ENCODE measurements at regions not wholly inside any gene's neighbourhood (a gene's known extent, or its start where the extent isn't known, plus 50 kb on each side); places are given as distances from the start of the nearest gene placed in this dataset.

DNA sequence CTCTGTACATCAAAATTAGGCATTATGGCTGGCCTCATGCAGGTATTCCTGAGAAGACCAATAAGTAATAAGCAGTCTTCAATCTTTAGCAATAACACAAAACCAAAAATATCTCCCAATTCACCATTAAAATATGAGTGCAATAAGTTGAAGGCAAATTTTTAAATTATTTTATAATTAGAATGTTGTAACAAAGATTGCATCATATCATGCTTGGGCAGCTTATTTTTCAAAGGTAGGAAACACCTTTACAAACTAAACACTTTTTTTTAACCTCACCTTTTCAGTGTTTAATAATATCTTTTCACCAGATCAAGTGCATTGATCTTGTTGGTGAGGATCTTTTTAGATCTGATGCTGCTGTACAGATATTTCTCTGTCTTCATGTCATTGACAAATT lies 592.9 kb upstream of the PITX2 start:
- H3K27me3 ChIP-seq (ENCODE audit: insufficient read depth, low read depth, low read length), result no peaks in the 10 kb centered on the region
- H3K9me3 ChIP-seq (ENCODE audit: low read length), result no peaks in the 10 kb centered on the region
- no peak overlapping the region for H3K4me3 ChIP-seq (ENCODE audit: low read length)
- no peaks in the 10 kb centered on the region for H3F3A ChIP-seq (ENCODE audit: insufficient read depth, low read length, poor library complexity, severe bottlenecking)
- no peaks in the 10 kb centered on the region for H3K9me2 ChIP-seq (ENCODE audit: insufficient read depth, low read length)
- no peaks in the 10 kb centered on the region for H3K36me3 ChIP-seq (ENCODE audit: insufficient read depth, low read length)
- no peak overlapping the region for H3K27ac ChIP-seq (ENCODE audit: low read length)
- no peaks in the 10 kb centered on the region for H4K20me1 ChIP-seq (ENCODE audit: insufficient read depth)
- no peaks in the 10 kb centered on the region for H3K79me2 ChIP-seq (replicated peaks; ENCODE audit: insufficient read depth, low read length)
- no peak overlapping the region for H3K4me2 ChIP-seq (ENCODE audit: low read length)
- H3K9ac ChIP-seq (ENCODE audit: low read length), result no peak overlapping the region
- TF ChIP-seq SMC3 (conservative IDR thresholded peaks at IDR 0.05; ENCODE audit: poor library complexity), result no peak
- H2AFZ ChIP-seq (ENCODE audit: low read depth, low read length), result no peak overlapping the region

DNA sequence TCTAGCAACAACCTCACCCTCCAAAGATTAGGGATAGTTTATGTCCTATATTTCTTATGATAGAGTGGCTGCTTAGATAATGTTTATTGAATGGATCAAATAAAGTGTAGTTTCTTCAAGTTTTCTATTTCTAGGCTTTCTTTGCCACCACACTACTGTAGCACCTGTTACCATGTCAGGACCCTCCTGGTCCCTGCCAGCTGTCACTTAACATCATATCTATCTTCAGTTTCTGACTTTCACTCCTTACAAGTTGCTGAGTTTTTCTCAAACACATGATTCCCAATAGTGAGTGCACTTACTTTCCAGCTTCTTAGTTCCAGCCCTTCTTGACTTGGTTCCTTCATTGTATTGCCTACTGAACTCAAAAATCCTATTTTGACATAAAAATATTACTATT lies 593.9 kb upstream of the PITX2 start:
- no peaks in the 10 kb centered on the region for H3F3A ChIP-seq (ENCODE audit: insufficient read depth, low read length, poor library complexity, severe bottlenecking)
- H3K4me3 ChIP-seq (ENCODE audit: low read length), result no peak overlapping the region
- no peaks in the 10 kb centered on the region for H3K79me2 ChIP-seq (replicated peaks; ENCODE audit: insufficient read depth, low read length)
- no peaks in the 10 kb centered on the region for H3K9me2 ChIP-seq (ENCODE audit: insufficient read depth, low read length)
- no peaks in the 10 kb centered on the region for H3K36me3 ChIP-seq (ENCODE audit: insufficient read depth, low read length)
- TF ChIP-seq, protein P1, sequence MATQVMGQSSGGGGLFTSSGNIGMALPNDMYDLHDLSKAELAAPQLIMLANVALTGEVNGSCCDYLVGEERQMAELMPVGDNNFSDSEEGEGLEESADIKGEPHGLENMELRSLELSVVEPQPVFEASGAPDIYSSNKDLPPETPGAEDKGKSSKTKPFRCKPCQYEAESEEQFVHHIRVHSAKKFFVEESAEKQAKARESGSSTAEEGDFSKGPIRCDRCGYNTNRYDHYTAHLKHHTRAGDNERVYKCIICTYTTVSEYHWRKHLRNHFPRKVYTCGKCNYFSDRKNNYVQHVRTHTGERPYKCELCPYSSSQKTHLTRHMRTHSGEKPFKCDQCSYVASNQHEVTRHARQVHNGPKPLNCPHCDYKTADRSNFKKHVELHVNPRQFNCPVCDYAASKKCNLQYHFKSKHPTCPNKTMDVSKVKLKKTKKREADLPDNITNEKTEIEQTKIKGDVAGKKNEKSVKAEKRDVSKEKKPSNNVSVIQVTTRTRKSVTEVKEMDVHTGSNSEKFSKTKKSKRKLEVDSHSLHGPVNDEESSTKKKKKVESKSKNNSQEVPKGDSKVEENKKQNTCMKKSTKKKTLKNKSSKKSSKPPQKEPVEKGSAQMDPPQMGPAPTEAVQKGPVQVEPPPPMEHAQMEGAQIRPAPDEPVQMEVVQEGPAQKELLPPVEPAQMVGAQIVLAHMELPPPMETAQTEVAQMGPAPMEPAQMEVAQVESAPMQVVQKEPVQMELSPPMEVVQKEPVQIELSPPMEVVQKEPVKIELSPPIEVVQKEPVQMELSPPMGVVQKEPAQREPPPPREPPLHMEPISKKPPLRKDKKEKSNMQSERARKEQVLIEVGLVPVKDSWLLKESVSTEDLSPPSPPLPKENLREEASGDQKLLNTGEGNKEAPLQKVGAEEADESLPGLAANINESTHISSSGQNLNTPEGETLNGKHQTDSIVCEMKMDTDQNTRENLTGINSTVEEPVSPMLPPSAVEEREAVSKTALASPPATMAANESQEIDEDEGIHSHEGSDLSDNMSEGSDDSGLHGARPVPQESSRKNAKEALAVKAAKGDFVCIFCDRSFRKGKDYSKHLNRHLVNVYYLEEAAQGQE (IDR thresholded peaks at IDR 0.05; ENCODE audit: borderline replicate concordance), result no peak
- no peak for TF ChIP-seq SMC3 (conservative IDR thresholded peaks at IDR 0.05; ENCODE audit: poor library complexity)
- TF ChIP-seq, protein P2, sequence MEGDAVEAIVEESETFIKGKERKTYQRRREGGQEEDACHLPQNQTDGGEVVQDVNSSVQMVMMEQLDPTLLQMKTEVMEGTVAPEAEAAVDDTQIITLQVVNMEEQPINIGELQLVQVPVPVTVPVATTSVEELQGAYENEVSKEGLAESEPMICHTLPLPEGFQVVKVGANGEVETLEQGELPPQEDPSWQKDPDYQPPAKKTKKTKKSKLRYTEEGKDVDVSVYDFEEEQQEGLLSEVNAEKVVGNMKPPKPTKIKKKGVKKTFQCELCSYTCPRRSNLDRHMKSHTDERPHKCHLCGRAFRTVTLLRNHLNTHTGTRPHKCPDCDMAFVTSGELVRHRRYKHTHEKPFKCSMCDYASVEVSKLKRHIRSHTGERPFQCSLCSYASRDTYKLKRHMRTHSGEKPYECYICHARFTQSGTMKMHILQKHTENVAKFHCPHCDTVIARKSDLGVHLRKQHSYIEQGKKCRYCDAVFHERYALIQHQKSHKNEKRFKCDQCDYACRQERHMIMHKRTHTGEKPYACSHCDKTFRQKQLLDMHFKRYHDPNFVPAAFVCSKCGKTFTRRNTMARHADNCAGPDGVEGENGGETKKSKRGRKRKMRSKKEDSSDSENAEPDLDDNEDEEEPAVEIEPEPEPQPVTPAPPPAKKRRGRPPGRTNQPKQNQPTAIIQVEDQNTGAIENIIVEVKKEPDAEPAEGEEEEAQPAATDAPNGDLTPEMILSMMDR (IDR thresholded peaks at IDR 0.05; ENCODE audit: poor library complexity, severe bottlenecking), result no peak
- TF ChIP-seq POLR2AphosphoS5 (IDR thresholded peaks at IDR 0.05), result no peak
- no peak for TF ChIP-seq EZH2 (IDR thresholded peaks at IDR 0.05; ENCODE audit: borderline replicate concordance, insufficient read depth, low read length, poor library complexity, severe bottlenecking)
- no peak for TF ChIP-seq MXI1 (conservative IDR thresholded peaks at IDR 0.05; ENCODE audit: poor library complexity, severe bottlenecking)
- TF ChIP-seq RAD21 (conservative IDR thresholded peaks at IDR 0.05), result no peak
- no peak for TF ChIP-seq EP300 (conservative IDR thresholded peaks at IDR 0.05; ENCODE audit: poor library complexity, severe bottlenecking)
- no peak for TF ChIP-seq TAF1 (IDR thresholded peaks at IDR 0.05; ENCODE audit: low read depth)
- no peak overlapping the region for H3K27ac ChIP-seq (ENCODE audit: low read length)
- H4K20me1 ChIP-seq (ENCODE audit: insufficient read depth), result no peaks in the 10 kb centered on the region
- H3K9me3 ChIP-seq (ENCODE audit: low read length), result no peaks in the 10 kb centered on the region
- H3K4me2 ChIP-seq (ENCODE audit: low read length), result no peak overlapping the region
- no peaks in the 10 kb centered on the region for H3K27me3 ChIP-seq (ENCODE audit: insufficient read depth, low read depth, low read length)
- no peak overlapping the region for H2AFZ ChIP-seq (ENCODE audit: low read depth, low read length)
- H3K9ac ChIP-seq (ENCODE audit: low read length), result no peak overlapping the region

DNA sequence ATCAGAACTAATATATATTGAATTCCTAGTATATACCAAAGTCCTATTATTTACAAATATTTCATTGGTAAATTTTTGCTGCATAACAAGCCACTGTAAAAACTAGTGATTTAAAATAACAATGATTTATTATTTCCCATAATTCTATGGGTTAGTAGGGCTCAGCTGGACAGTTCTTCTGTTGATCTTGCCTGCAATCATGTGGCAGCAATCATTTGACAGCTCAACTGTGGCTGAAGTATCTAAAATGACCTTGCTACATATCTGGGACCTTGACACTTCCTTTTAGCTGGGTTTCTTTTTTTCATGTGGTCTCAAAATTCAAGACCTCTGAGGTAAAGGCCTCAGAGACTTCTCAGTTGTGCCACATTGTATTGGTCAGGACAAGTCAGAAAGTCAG lies 598.5 kb upstream of the PITX2 start:
- Histone ChIP-seq H3F3A (ENCODE audit: insufficient read depth, low read length, poor library complexity, severe bottlenecking) (no peaks in the 10 kb centered on the region), H3K9me2 (ENCODE audit: insufficient read depth, low read length) (no peaks in the 10 kb centered on the region)
- TF ChIP-seq, protein P1 (IDR thresholded peaks at IDR 0.05; ENCODE audit: borderline replicate concordance), result no peak
- TF ChIP-seq SMC3 (conservative IDR thresholded peaks at IDR 0.05; ENCODE audit: poor library complexity) (no peak), EP300 (conservative IDR thresholded peaks at IDR 0.05; ENCODE audit: poor library complexity, severe bottlenecking) (no peak)

More for the DNA sequence above, 598.5 kb upstream of the PITX2 start:
- H3K9ac ChIP-seq (ENCODE audit: low read length), result no peak overlapping the region
- no peak overlapping the region for H3K27ac ChIP-seq (ENCODE audit: low read length)
- H3K4me3 ChIP-seq (ENCODE audit: low read length), result no peak overlapping the region
- no peaks in the 10 kb centered on the region for H3K79me2 ChIP-seq (replicated peaks; ENCODE audit: insufficient read depth, low read length)
- no peaks in the 10 kb centered on the region for H3K27me3 ChIP-seq (ENCODE audit: insufficient read depth, low read depth, low read length)
- no peak overlapping the region for H3K4me2 ChIP-seq (ENCODE audit: low read length)
- H2AFZ ChIP-seq (ENCODE audit: low read depth, low read length), result no peak overlapping the region
- no peaks in the 10 kb centered on the region for H3K9me3 ChIP-seq (ENCODE audit: low read length)
- H3K36me3 ChIP-seq (ENCODE audit: insufficient read depth, low read length), result no peaks in the 10 kb centered on the region
- no peaks in the 10 kb centered on the region for H4K20me1 ChIP-seq (ENCODE audit: insufficient read depth)
